Immature natural killer cell (primary cell): ENCODE measurements at regions not wholly inside any gene's neighbourhood (a gene's known extent, or its start where the extent isn't known, plus 50 kb on each side); places are given as distances from the start of the nearest gene placed in this dataset.

Source experiments
- DNase-seq, 3 donors: peaks; one replicate each; pipeline ENCODE4 v3.0.0; 2022; ENCODE audit warnings: mixed read lengths in 1 of 3
- H3K27ac Mint-ChIP-seq, 6 donors: one replicate each; pipeline ENCODE4 v1.8.0; 2020; ENCODE audit warnings: mixed read lengths in 6 of 6, mild to moderate bottlenecking in 5 of 6, inconsistent platforms in 4 of 6, moderate library complexity in 3 of 6
- H3K27me3 Mint-ChIP-seq, 3 donors: one replicate each; pipeline ENCODE4 v1.8.0; 2020 to 2021; ENCODE audit warnings: low read depth in 3 of 3, mild to moderate bottlenecking in 3 of 3, mixed read lengths in 3 of 3, moderate library complexity in 3 of 3, inconsistent platforms in 1 of 3
- H3K36me3 Mint-ChIP-seq, 3 donors: one replicate each; pipeline ENCODE4 v1.8.0; 2020; ENCODE audit warnings: mixed read lengths in 3 of 3, inconsistent platforms in 2 of 3, mild to moderate bottlenecking in 2 of 3
- H3K4me1 Mint-ChIP-seq, 2 donors: one replicate each; pipeline ENCODE4 v1.8.0; 2020; ENCODE audit warnings: inconsistent platforms in 2 of 2, mild to moderate bottlenecking in 2 of 2, mixed read lengths in 2 of 2, moderate library complexity in 1 of 2
- H3K4me3 Mint-ChIP-seq, 5 donors: one replicate each; pipeline ENCODE4 v1.8.0; 2020; ENCODE audit warnings: mild to moderate bottlenecking in 5 of 5, mixed read lengths in 5 of 5, inconsistent platforms in 3 of 5, moderate library complexity in 3 of 5
- H3K9me3 Mint-ChIP-seq, 6 donors: one replicate each; pipeline ENCODE4 v1.8.0; 2020; ENCODE audit warnings: mild to moderate bottlenecking in 6 of 6, mixed read lengths in 6 of 6, inconsistent platforms in 4 of 6, moderate library complexity in 3 of 6

- peaks cover 0 to 9% (median 4%) of the 10 kb centered on the region in 3 donors for H3K27me3 Mint-ChIP-seq
- no peaks in the 10 kb centered on the region for H3K36me3 Mint-ChIP-seq
- H3K27ac Mint-ChIP-seq = no peak overlapping the region
- no peaks in the 10 kb centered on the region for H3K4me1 Mint-ChIP-seq
- H3K4me3 Mint-ChIP-seq = no peak overlapping the region
- DNase-seq = no peak
- no peaks in the 10 kb centered on the region for H3K9me3 Mint-ChIP-seq
These were observed 194.3 kb upstream of the S1PR3 start for GRCh38 chr9:88796947-88797346.

GRCh38 chr9:88798476-88798875 lies 192.8 kb upstream of the S1PR3 start:
- no peak overlapping the region for H3K4me3 Mint-ChIP-seq
- no peak for DNase-seq
- H3K27me3 Mint-ChIP-seq = peaks cover 0 to 9% (median 8%) of the 10 kb centered on the region in 3 donors
- H3K36me3 Mint-ChIP-seq = no peaks in the 10 kb centered on the region
- no peak overlapping the region for H3K27ac Mint-ChIP-seq
- H3K4me1 Mint-ChIP-seq = no peaks in the 10 kb centered on the region
- no peaks in the 10 kb centered on the region for H3K9me3 Mint-ChIP-seq

- DNase-seq = no peak
- Mint-ChIP-seq H3K36me3 (no peaks in the 10 kb centered on the region), H3K9me3 (no peaks in the 10 kb centered on the region), H3K4me3 (no peak overlapping the region), H3K27ac (no peak overlapping the region), H3K4me1 (no peaks in the 10 kb centered on the region), H3K27me3 (peaks cover 4 to 11% (median 9%) of the 10 kb centered on the region in 3 donors)
These were observed 191.5 kb upstream of the S1PR3 start for GRCh38 chr9:88799541-88800328.

- Mint-ChIP-seq H3K4me3 (no peak overlapping the region), H3K36me3 (no peaks in the 10 kb centered on the region), H3K27ac (no peak overlapping the region), H3K9me3 (no peaks in the 10 kb centered on the region), H3K27me3 (peaks cover 4 to 11% (median 9%) of the 10 kb centered on the region in 3 donors), H3K4me1 (no peaks in the 10 kb centered on the region)
- DNase-seq = no peak
These were observed 191.0 kb upstream of the S1PR3 start for GRCh38 chr9:88800329-88800682.

- DNase-seq = no peak
- H3K4me1 Mint-ChIP-seq = no peaks in the 10 kb centered on the region
- H3K36me3 Mint-ChIP-seq = no peaks in the 10 kb centered on the region
- H3K9me3 Mint-ChIP-seq = no peaks in the 10 kb centered on the region
- H3K27me3 Mint-ChIP-seq = peaks cover 4 to 11% (median 9%) of the 10 kb centered on the region in 3 donors
- H3K27ac Mint-ChIP-seq = no peak overlapping the region
- no peak overlapping the region for H3K4me3 Mint-ChIP-seq
These were observed 190.0 kb upstream of the S1PR3 start for GRCh38 chr9:88801214-88801796.

GRCh38 chr9:88802533-88802932 lies 188.7 kb upstream of the S1PR3 start:
- Mint-ChIP-seq H3K27ac (no peak overlapping the region), H3K36me3 (no peaks in the 10 kb centered on the region), H3K9me3 (no peaks in the 10 kb centered on the region), H3K4me1 (no peaks in the 10 kb centered on the region), H3K4me3 (no peak overlapping the region), H3K27me3 (peaks cover 4 to 11% (median 7%) of the 10 kb centered on the region in 3 donors)
- no peak for DNase-seq

GRCh38 chr9:88803546-88804253 lies 187.6 kb upstream of the S1PR3 start:
- Mint-ChIP-seq H3K27ac (no peak overlapping the region), H3K4me1 (no peaks in the 10 kb centered on the region), H3K27me3 (peaks cover 4 to 11% (median 5%) of the 10 kb centered on the region in 3 donors), H3K36me3 (no peaks in the 10 kb centered on the region), H3K4me3 (no peak overlapping the region), H3K9me3 (no peaks in the 10 kb centered on the region)
- no peak for DNase-seq

GRCh38 chr9:88804254-88804596 lies 187.0 kb upstream of the S1PR3 start:
- Mint-ChIP-seq H3K4me3 (no peak overlapping the region), H3K4me1 (no peaks in the 10 kb centered on the region), H3K36me3 (no peaks in the 10 kb centered on the region), H3K27me3 (peaks cover 4 to 11% (median 7%) of the 10 kb centered on the region in 3 donors), H3K27ac (no peak overlapping the region), H3K9me3 (no peaks in the 10 kb centered on the region)
- DNase-seq = no peak

- H3K36me3 Mint-ChIP-seq = no peaks in the 10 kb centered on the region
- no peaks in the 10 kb centered on the region for H3K9me3 Mint-ChIP-seq
- peaks cover 4 to 11% (median 8%) of the 10 kb centered on the region in 3 donors for H3K27me3 Mint-ChIP-seq
- H3K4me3 Mint-ChIP-seq = no peak overlapping the region
- H3K27ac Mint-ChIP-seq = no peak overlapping the region
- no peaks in the 10 kb centered on the region for H3K4me1 Mint-ChIP-seq
- no peak for DNase-seq
These were observed 185.9 kb upstream of the S1PR3 start for GRCh38 chr9:88805217-88805943.

- DNase-seq = no peak
- Mint-ChIP-seq H3K27ac (no peak overlapping the region), H3K4me1 (no peaks in the 10 kb centered on the region), H3K36me3 (no peaks in the 10 kb centered on the region), H3K4me3 (no peak overlapping the region), H3K27me3 (peaks cover 6 to 12% (median 8%) of the 10 kb centered on the region in 3 donors), H3K9me3 (no peaks in the 10 kb centered on the region)
These were observed 183.8 kb upstream of the S1PR3 start for GRCh38 chr9:88807426-88807825.

GRCh38 chr9:88808019-88808656 lies 183.1 kb upstream of the S1PR3 start:
- Mint-ChIP-seq H3K36me3 (no peaks in the 10 kb centered on the region), H3K27ac (no peak overlapping the region), H3K4me1 (no peaks in the 10 kb centered on the region), H3K4me3 (no peak overlapping the region), H3K27me3 (peaks cover 6 to 10% (median 8%) of the 10 kb centered on the region in 3 donors), H3K9me3 (no peaks in the 10 kb centered on the region)
- no peak for DNase-seq

GRCh38 chr9:88808761-88809354 lies 182.4 kb upstream of the S1PR3 start:
- no peaks in the 10 kb centered on the region for H3K9me3 Mint-ChIP-seq
- peaks cover 6 to 9% (median 8%) of the 10 kb centered on the region in 3 donors for H3K27me3 Mint-ChIP-seq
- no peak for DNase-seq
- H3K4me3 Mint-ChIP-seq = no peak overlapping the region
- H3K36me3 Mint-ChIP-seq = no peaks in the 10 kb centered on the region
- no peaks in the 10 kb centered on the region for H3K4me1 Mint-ChIP-seq
- H3K27ac Mint-ChIP-seq = no peak overlapping the region

GRCh38 chr9:88809355-88810161 lies 181.7 kb upstream of the S1PR3 start:
- no peaks in the 10 kb centered on the region for H3K36me3 Mint-ChIP-seq
- no peaks in the 10 kb centered on the region for H3K9me3 Mint-ChIP-seq
- H3K27ac Mint-ChIP-seq = no peak overlapping the region
- H3K4me1 Mint-ChIP-seq = no peaks in the 10 kb centered on the region
- no peak overlapping the region for H3K4me3 Mint-ChIP-seq
- peaks cover 4 to 7% (median 6%) of the 10 kb centered on the region in 3 donors for H3K27me3 Mint-ChIP-seq
- no peak for DNase-seq
